Mucosa of descending colon (tissue), 3 donors: ENCODE measurements at regions not wholly inside any gene's neighbourhood (a gene's known extent, or its start where the extent isn't known, plus 50 kb on each side); places are given as distances from the start of the nearest gene placed in this dataset.

Experiments
- ATAC-seq: fragments of 200-7000 bp; cut with Tn5 transposase; one replicate; pipeline ENCODE4 v1.9.1; 2020; ENCODE audit warnings: mild to moderate bottlenecking, moderate library complexity
- DNase-seq, 3 donors: peaks; one replicate each; pipeline ENCODE4 v3.0.0-alpha.2; 2020
- H3K36me3 ChIP-seq: fragments of 200-600 bp; one replicate; pipeline ENCODE4 v1.8.0; 2021; ENCODE audit warnings: low read depth, mild to moderate bottlenecking
- H3K4me1 ChIP-seq: fragments of 200-600 bp; one replicate; pipeline ENCODE4 v1.8.0; 2021; ENCODE audit warnings: low read depth, mild to moderate bottlenecking
- H3K4me3 ChIP-seq: fragments of 200-600 bp; one replicate; pipeline ENCODE4 v1.8.0; 2021; ENCODE audit warnings: mild to moderate bottlenecking
- H3K9me3 ChIP-seq: fragments of 200-600 bp; one replicate; pipeline ENCODE4 v1.8.0; 2021; ENCODE audit warnings: mild to moderate bottlenecking
- CTCF ChIP-seq: fragments of 200-600 bp; IDR thresholded peaks from one replicate; pipeline ENCODE4 v1.8.0; 2022; ENCODE audit warnings: antibody characterized with exemption, mild to moderate bottlenecking
- intact Hi-C, 2 donors: fragments of 100-400 bp; cut with DNase I in 1 of 2; cut with micrococcal nuclease in 1 of 2; formaldehyde crosslinking; loops; one replicate each; pipeline versions ENCODE4 v1.11.0 to v1.11.1; 2022; cut with DNase I, micrococcal nuclease
- donor health status: DM: no; HTN: no; CAD: no; lungs with moderate emphysema.
- donor health status: DM: no; HTN: no; CAD: no.
- donor health status: DM: no; HTN: yes; CAD: no.

- intact Hi-C loops, result no loop called here
- no peak overlapping the region for H3K4me3 ChIP-seq
- TF ChIP-seq CTCF, result no peak
- no peaks in the 10 kb centered on the region for H3K36me3 ChIP-seq
- DNase-seq (no peak), ATAC-seq (no peak)
- H3K9me3 ChIP-seq, result peaks cover 2% of the 10 kb centered on the region
- H3K4me1 ChIP-seq, result no peaks in the 10 kb centered on the region
Measured at GRCh38 chr6:77133031-77133430, 330.3 kb downstream of the HTR1B start.

GRCh38 chr6:77131426-77131825, 331.9 kb downstream of the HTR1B start:
- TF ChIP-seq CTCF, result no peak
- H3K4me1 ChIP-seq, result no peaks in the 10 kb centered on the region
- intact Hi-C loops, result no loop called here
- peaks cover 4% of the 10 kb centered on the region for H3K9me3 ChIP-seq
- H3K4me3 ChIP-seq, result no peak overlapping the region
- no peaks in the 10 kb centered on the region for H3K36me3 ChIP-seq
- no peak for DNase-seq
- no peak for ATAC-seq

GRCh38 chr6:77124604-77125003, 338.7 kb downstream of the HTR1B start:
- DNase-seq (no peak), ATAC-seq (no peak)
- intact Hi-C loops, result no loop called here
- no peak for TF ChIP-seq CTCF
- Histone ChIP-seq H3K4me1 (no peaks in the 10 kb centered on the region), H3K4me3 (no peak overlapping the region), H3K9me3 (peaks cover 10% of the 10 kb centered on the region), H3K36me3 (no peaks in the 10 kb centered on the region)

- no peak overlapping the region for H3K4me3 ChIP-seq
- TF ChIP-seq CTCF, result no peak
- no peak for DNase-seq
- H3K4me1 ChIP-seq, result no peaks in the 10 kb centered on the region
- no peaks in the 10 kb centered on the region for H3K36me3 ChIP-seq
- intact Hi-C loops, result no loop called here
- ATAC-seq, result no peak
- peaks cover 10% of the 10 kb centered on the region for H3K9me3 ChIP-seq
Measured at GRCh38 chr6:77123527-77123926, 339.8 kb downstream of the HTR1B start.

- ATAC-seq (no peak), DNase-seq (no peak)
- H3K4me3 ChIP-seq, result no peak overlapping the region
- H3K9me3 ChIP-seq, result no peaks in the 10 kb centered on the region
- intact Hi-C loops, result no loop called here
- no peaks in the 10 kb centered on the region for H3K36me3 ChIP-seq
- TF ChIP-seq CTCF, result no peak
- H3K4me1 ChIP-seq, result no peaks in the 10 kb centered on the region
Measured at GRCh38 chr6:77106992-77107391, 356.3 kb downstream of the HTR1B start.

- intact Hi-C loops, result no loop called here
- no peaks in the 10 kb centered on the region for H3K36me3 ChIP-seq
- DNase-seq (no peak), ATAC-seq (no peak)
- no peaks in the 10 kb centered on the region for H3K4me1 ChIP-seq
- no peaks in the 10 kb centered on the region for H3K9me3 ChIP-seq
- no peak overlapping the region for H3K4me3 ChIP-seq
- TF ChIP-seq CTCF, result no peak
Measured at GRCh38 chr6:77105091-77105490, 358.2 kb downstream of the HTR1B start.
